ENCODE measurements at regions not wholly inside any gene's neighbourhood (a gene's known extent, or its start where the extent isn't known, plus 50 kb on each side); places are given as distances from the start of the nearest gene placed in this dataset.

DNA sequence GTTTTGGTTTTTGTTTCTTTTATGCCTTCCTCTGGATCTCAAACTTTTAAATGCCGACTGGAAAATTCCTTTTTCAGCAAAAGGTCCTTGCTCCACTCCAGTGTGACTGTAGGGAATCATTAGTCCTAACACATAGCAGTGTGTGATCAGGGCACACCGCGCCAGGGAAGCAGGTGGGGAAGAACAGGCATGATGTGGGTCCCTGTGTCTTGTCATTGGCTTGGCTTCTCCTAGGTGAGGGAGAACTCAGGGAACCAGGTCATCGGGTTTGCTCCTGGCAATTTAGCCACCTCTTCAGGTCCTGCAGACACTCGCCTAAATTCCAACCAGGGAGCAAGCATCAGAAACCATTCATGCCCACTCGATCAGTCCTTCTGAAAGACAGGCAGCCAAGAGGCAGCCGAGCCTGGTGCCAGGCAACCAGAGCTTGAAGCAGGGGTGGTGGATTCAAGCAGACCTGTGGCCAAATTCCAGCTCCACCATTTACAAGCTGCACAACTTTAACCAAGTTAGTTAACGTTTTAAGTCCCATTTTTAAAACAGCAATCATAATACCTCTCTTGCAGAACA, 514.2 kb downstream of the BNC2 start:
- TF ChIP-seq, protein P1, sequence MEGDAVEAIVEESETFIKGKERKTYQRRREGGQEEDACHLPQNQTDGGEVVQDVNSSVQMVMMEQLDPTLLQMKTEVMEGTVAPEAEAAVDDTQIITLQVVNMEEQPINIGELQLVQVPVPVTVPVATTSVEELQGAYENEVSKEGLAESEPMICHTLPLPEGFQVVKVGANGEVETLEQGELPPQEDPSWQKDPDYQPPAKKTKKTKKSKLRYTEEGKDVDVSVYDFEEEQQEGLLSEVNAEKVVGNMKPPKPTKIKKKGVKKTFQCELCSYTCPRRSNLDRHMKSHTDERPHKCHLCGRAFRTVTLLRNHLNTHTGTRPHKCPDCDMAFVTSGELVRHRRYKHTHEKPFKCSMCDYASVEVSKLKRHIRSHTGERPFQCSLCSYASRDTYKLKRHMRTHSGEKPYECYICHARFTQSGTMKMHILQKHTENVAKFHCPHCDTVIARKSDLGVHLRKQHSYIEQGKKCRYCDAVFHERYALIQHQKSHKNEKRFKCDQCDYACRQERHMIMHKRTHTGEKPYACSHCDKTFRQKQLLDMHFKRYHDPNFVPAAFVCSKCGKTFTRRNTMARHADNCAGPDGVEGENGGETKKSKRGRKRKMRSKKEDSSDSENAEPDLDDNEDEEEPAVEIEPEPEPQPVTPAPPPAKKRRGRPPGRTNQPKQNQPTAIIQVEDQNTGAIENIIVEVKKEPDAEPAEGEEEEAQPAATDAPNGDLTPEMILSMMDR (conservative IDR thresholded peaks at IDR 0.05 in 1 of 2, IDR thresholded peaks at IDR 0.05 in 1 of 2; ENCODE audit: extremely low read depth in 1 of 2, insufficient read depth in 1 of 2, low read depth in 1 of 2, low read length in 2 of 2): no peak
- no peak for TF ChIP-seq EZH2 (IDR thresholded peaks at IDR 0.05; ENCODE audit: borderline replicate concordance, low read length)

Data from mammary epithelial cell (primary cell).